PC-3 (cell line): ENCODE measurements at regions not wholly inside any gene's neighbourhood (a gene's known extent, or its start where the extent isn't known, plus 50 kb on each side); places are given as distances from the start of the nearest gene placed in this dataset.

Source experiments
- ATAC-seq: fragments of 200-7000 bp; cut with Tn5 transposase; 2 replicates; pipeline ENCODE4 v1.9.1; 2020; ENCODE audit warnings: mild to moderate bottlenecking, moderate library complexity
- BruUV-seq: library from RNA; stranded (reverse); fragments of 400-500 nt; replicated peaks from 2 replicates; lab custom pipeline; 2021; lab: Mats Ljungman, UMichigan
- CTCF ChIA-PET: fragments of 300-600 bp; sonication (Branson Sonifier 250); formaldehyde crosslinking; loops from one replicate; lab custom pipeline; 2022; ENCODE audit warnings: antibody characterized with exemption; lab: Charles Lee
- POLR2A ChIA-PET: fragments of 300-600 bp; sonication (Branson Sonifier 250); formaldehyde crosslinking; loops from one replicate; lab custom pipeline; 2022; ENCODE audit warnings: antibody characterized with exemption; ENCODE audit not compliant: unreplicated experiment; lab: Charles Lee
- DNase-seq: peaks from one replicate; pipeline ENCODE4 v3.0.0-alpha.2; 2015
- H2AFZ ChIP-seq: fragments of 300-600 bp; sonication (generic); 2 replicates; pipeline ENCODE4 v1.6.0; 2016; ENCODE audit warnings: antibody characterized with exemption, low read length
- H3F3A ChIP-seq: fragments of 300-600 bp; sonication (generic); one replicate; pipeline ENCODE4 v1.6.0; 2017; ENCODE audit warnings: antibody characterized with exemption, low read length, control low read depth, mild to moderate bottlenecking; ENCODE audit not compliant: unreplicated experiment
- H3K27ac ChIP-seq: fragments of 300-600 bp; sonication (generic); 2 replicates; pipeline ENCODE4 v1.5.1; 2016; ENCODE audit warnings: mild to moderate bottlenecking, low read length
- H3K27me3 ChIP-seq: fragments of 300-600 bp; sonication (generic); 2 replicates; pipeline ENCODE4 v1.6.1; 2016; ENCODE audit warnings: low read length, mixed read lengths
- H3K36me3 ChIP-seq: fragments of 300-600 bp; sonication (generic); 2 replicates; pipeline ENCODE4 v1.6.1; 2016; ENCODE audit warnings: low read depth, mixed run types, low read length, mixed read lengths
- H3K4me1 ChIP-seq: fragments of 300-600 bp; sonication (generic); 2 replicates; pipeline ENCODE4 v1.5.1; 2016; ENCODE audit warnings: low read length; ENCODE audit not compliant: insufficient read depth
- H3K4me2 ChIP-seq: fragments of 300-600 bp; sonication (generic); 2 replicates; pipeline ENCODE4 v1.6.0; 2016; ENCODE audit warnings: low read length
- H3K4me3 ChIP-seq: fragments of 300-600 bp; sonication (generic); 2 replicates; pipeline ENCODE4 v1.5.1; 2016; ENCODE audit warnings: mild to moderate bottlenecking, low read length, mixed read lengths
- H3K79me2 ChIP-seq: fragments of 300-600 bp; sonication (generic); 2 replicates; pipeline ENCODE4 v1.6.1; 2017; ENCODE audit warnings: low read length, mixed read lengths
- H3K9ac ChIP-seq: fragments of 300-600 bp; sonication (generic); 2 replicates; pipeline ENCODE4 v1.6.0; 2016; ENCODE audit warnings: mild to moderate bottlenecking, low read length
- H3K9me2 ChIP-seq: fragments of 300-600 bp; sonication (generic); replicated peaks from 2 replicates; pipeline ENCODE4 v1.6.1; 2016; ENCODE audit warnings: mixed run types, low read length, mixed read lengths
- H3K9me3 ChIP-seq: fragments of 300-600 bp; sonication (generic); 2 replicates; pipeline ENCODE4 v1.6.1; 2016; ENCODE audit warnings: low read length, mixed read lengths
- H4K20me1 ChIP-seq: fragments of 300-600 bp; sonication (generic); 2 replicates; pipeline ENCODE4 v1.6.1; 2016; ENCODE audit warnings: low read length, mixed read lengths
- CTCF ChIP-seq: fragments of 300-600 bp; sonication (generic); conservative IDR thresholded peaks from 2 replicates; pipeline ENCODE4 v1.5.1; 2017; ENCODE audit warnings: antibody characterized with exemption, low read depth, mild to moderate bottlenecking, low read length
- EZH2 ChIP-seq: fragments of 300-600 bp; sonication (generic); IDR thresholded peaks from one replicate; pipeline ENCODE4 v1.6.1; 2017; ENCODE audit warnings: antibody characterized with exemption, mild to moderate bottlenecking, low read length; ENCODE audit not compliant: unreplicated experiment
- EZH2phosphoT487 ChIP-seq: fragments of 300-600 bp; sonication (generic); IDR thresholded peaks from 2 replicates; pipeline ENCODE4 v1.6.1; 2018; ENCODE audit warnings: mild to moderate bottlenecking, antibody characterized with exemption, low read length, borderline replicate concordance
- intact Hi-C: fragments of 100-400 bp; cut with micrococcal nuclease; formaldehyde crosslinking; loops from 2 replicates; pipeline ENCODE4 v1.9.0; 2023

- ChIA-PET POLR2A (no interaction called here), CTCF (no interaction called here)
- Histone ChIP-seq H3K4me2 (no peak overlapping the region), H3K27ac (no peak overlapping the region), H3K9me2 (no peaks in the 10 kb centered on the region), H3K4me3 (no peak overlapping the region), H4K20me1 (no peaks in the 10 kb centered on the region), H2AFZ (no peak overlapping the region), H3K9ac (no peak overlapping the region), H3K4me1 (no peaks in the 10 kb centered on the region), H3K36me3 (no peaks in the 10 kb centered on the region), H3K79me2 (no peaks in the 10 kb centered on the region), H3K9me3 (no peaks in the 10 kb centered on the region), H3K27me3 (no peaks in the 10 kb centered on the region), H3F3A (no peaks in the 10 kb centered on the region)
- TF ChIP-seq EZH2phosphoT487 = no peak
- TF ChIP-seq CTCF = no peak
- TF ChIP-seq EZH2 = no peak
- DNase-seq = no peak
- no TSS peak for BruUV-seq
- intact Hi-C loops = loop anchor here (5.0 to 10.0 kb wide), 2 partner anchors 1140 to 1773 kb away; no protein-coding TSS in a partner anchor
- no peak for ATAC-seq
Observed at GRCh38 chr3:20344400-20344959, 158.5 kb upstream of the SGO1 start.

GRCh38 chr3:20343790-20344189 is 157.8 kb upstream of the SGO1 start:
- BruUV-seq = no TSS peak
- ATAC-seq = no peak
- CTCF ChIA-PET = no interaction called here

More at GRCh38 chr3:20343790-20344189, 157.8 kb upstream of the SGO1 start:
- no peaks in the 10 kb centered on the region for H3K9me3 ChIP-seq
- POLR2A ChIA-PET = no interaction called here
- no peak overlapping the region for H3K4me2 ChIP-seq
- H4K20me1 ChIP-seq = no peaks in the 10 kb centered on the region
- H3K4me3 ChIP-seq = no peak overlapping the region
- no peak for DNase-seq
- H2AFZ ChIP-seq = no peak overlapping the region
- no peaks in the 10 kb centered on the region for H3F3A ChIP-seq
- no peaks in the 10 kb centered on the region for H3K36me3 ChIP-seq
- intact Hi-C loops = loop anchor here (5.0 to 10.0 kb wide), 2 partner anchors 1141 to 1774 kb away; no protein-coding TSS in a partner anchor
- H3K4me1 ChIP-seq = no peaks in the 10 kb centered on the region
- H3K79me2 ChIP-seq = no peaks in the 10 kb centered on the region
- no peak overlapping the region for H3K9ac ChIP-seq
- H3K9me2 ChIP-seq = no peaks in the 10 kb centered on the region
- H3K27me3 ChIP-seq = no peaks in the 10 kb centered on the region
- no peak for TF ChIP-seq CTCF
- no peak for TF ChIP-seq EZH2
- no peak for TF ChIP-seq EZH2phosphoT487
- H3K27ac ChIP-seq = no peak overlapping the region
